ENCODE measurements at regions not wholly inside any gene's neighbourhood (a gene's known extent, or its start where the extent isn't known, plus 50 kb on each side); places are given as distances from the start of the nearest gene placed in this dataset.

- no peak overlapping the region for H3K4me3 Mint-ChIP-seq (ENCODE audit: unreplicated experiment)
- H3K4me1 Mint-ChIP-seq (ENCODE audit: low read depth, unreplicated experiment), result peaks cover 3% of the 10 kb centered on the region
- no peak overlapping the region for H3K27ac Mint-ChIP-seq (ENCODE audit: unreplicated experiment)
- no peak for TF ChIP-seq CTCF (IDR thresholded peaks at IDR 0.05; ENCODE audit: partially characterized antibody, unreplicated experiment)
- DNase-seq, result no peak
- no peaks in the 10 kb centered on the region for H3K9me3 Mint-ChIP-seq (ENCODE audit: unreplicated experiment)
- H3K27me3 Mint-ChIP-seq (ENCODE audit: unreplicated experiment), result no peaks in the 10 kb centered on the region
- H3K36me3 Mint-ChIP-seq (ENCODE audit: unreplicated experiment), result no peaks in the 10 kb centered on the region
Measured at GRCh38 chr7:114183311-114184088, 231.1 kb upstream of the FOXP2 start.

- H3K27me3 Mint-ChIP-seq (ENCODE audit: unreplicated experiment), result no peaks in the 10 kb centered on the region
- TF ChIP-seq CTCF (IDR thresholded peaks at IDR 0.05; ENCODE audit: partially characterized antibody, unreplicated experiment), result no peak
- peaks cover 1% of the 10 kb centered on the region for H3K4me1 Mint-ChIP-seq (ENCODE audit: low read depth, unreplicated experiment)
- H3K4me3 Mint-ChIP-seq (ENCODE audit: unreplicated experiment), result no peak overlapping the region
- H3K9me3 Mint-ChIP-seq (ENCODE audit: unreplicated experiment), result no peaks in the 10 kb centered on the region
- H3K27ac Mint-ChIP-seq (ENCODE audit: unreplicated experiment), result no peak overlapping the region
- H3K36me3 Mint-ChIP-seq (ENCODE audit: unreplicated experiment), result no peaks in the 10 kb centered on the region
- DNase-seq, result no peak
Measured at GRCh38 chr7:114182837-114183236, 231.8 kb upstream of the FOXP2 start.

GRCh38 chr7:114181280-114181679, 233.3 kb upstream of the FOXP2 start:
- Mint-ChIP-seq H3K4me3 (ENCODE audit: unreplicated experiment) (no peak overlapping the region), H3K9me3 (ENCODE audit: unreplicated experiment) (no peaks in the 10 kb centered on the region), H3K27me3 (ENCODE audit: unreplicated experiment) (no peaks in the 10 kb centered on the region), H3K4me1 (ENCODE audit: low read depth, unreplicated experiment) (peaks cover 1% of the 10 kb centered on the region), H3K27ac (ENCODE audit: unreplicated experiment) (no peak overlapping the region), H3K36me3 (ENCODE audit: unreplicated experiment) (no peaks in the 10 kb centered on the region)
- no peak for TF ChIP-seq CTCF (IDR thresholded peaks at IDR 0.05; ENCODE audit: partially characterized antibody, unreplicated experiment)
- DNase-seq, result no peak

- Mint-ChIP-seq H3K4me3 (ENCODE audit: unreplicated experiment) (no peak overlapping the region), H3K4me1 (ENCODE audit: low read depth, unreplicated experiment) (peaks cover 1% of the 10 kb centered on the region), H3K27me3 (ENCODE audit: unreplicated experiment) (no peaks in the 10 kb centered on the region)
Measured at GRCh38 chr7:114180556-114181266, 233.9 kb upstream of the FOXP2 start.

More at GRCh38 chr7:114180556-114181266, 233.9 kb upstream of the FOXP2 start:
- no peak overlapping the region for H3K27ac Mint-ChIP-seq (ENCODE audit: unreplicated experiment)
- H3K9me3 Mint-ChIP-seq (ENCODE audit: unreplicated experiment), result no peaks in the 10 kb centered on the region
- H3K36me3 Mint-ChIP-seq (ENCODE audit: unreplicated experiment), result no peaks in the 10 kb centered on the region
- TF ChIP-seq CTCF (IDR thresholded peaks at IDR 0.05; ENCODE audit: partially characterized antibody, unreplicated experiment), result no peak
- DNase-seq, result no peak
